ENCODE measurements at regions not wholly inside any gene's neighbourhood (a gene's known extent, or its start where the extent isn't known, plus 50 kb on each side); places are given as distances from the start of the nearest gene placed in this dataset.
"Not testable (repeated sequence)": the region's sequence is repeated elsewhere in the genome, so short reads cannot be mapped to it uniquely, and the experiment has no call there.

DNA sequence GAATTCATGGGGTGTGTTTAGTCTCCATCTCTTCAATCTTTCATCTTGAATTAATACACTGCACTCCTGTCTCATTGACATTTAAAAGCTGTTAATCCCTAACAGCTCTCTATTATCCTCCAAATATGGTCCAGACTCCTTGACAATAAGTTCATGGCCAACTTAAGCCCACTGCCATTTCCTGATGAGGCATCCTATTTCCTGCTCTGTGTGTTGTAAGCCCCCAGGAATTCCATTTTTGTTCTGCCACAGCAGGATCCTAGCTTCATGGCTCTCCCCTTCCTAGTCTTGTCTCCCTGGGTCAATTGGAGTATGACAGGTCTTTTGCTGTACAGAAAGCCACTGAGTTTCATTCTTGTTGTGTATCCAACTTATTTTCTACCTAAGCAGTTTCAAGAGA is 218.8 kb downstream of the OTUD1 start:
- no peak for DNase-seq

DNA sequence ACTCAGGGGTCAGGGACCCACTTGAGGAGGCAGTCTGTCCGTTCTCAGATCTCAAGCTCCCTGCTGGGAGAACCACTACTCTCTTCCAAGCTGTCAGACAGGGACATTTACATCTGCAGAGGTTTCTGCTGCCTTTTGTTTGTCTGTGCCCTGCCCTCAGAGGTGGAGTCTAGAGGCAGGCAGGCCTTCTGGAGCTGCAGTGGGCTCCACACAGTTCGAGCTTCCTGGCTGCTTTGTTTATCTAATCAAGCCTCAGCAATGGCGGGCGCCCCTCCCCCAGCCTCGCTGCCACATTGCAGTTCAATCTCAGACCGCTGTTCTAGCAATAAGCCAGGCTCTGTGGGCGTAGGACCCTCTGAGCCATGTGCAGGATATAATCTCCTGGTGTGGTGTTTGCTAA is 233.0 kb downstream of the OTUD1 start:
- not testable (repeated sequence) for DNase-seq

GRCh38 chr10:23675585-23675984 is 236.7 kb downstream of the OTUD1 start:
- no peak for DNase-seq

- no peak for DNase-seq
Observed at GRCh38 chr10:23676296-23676695, 237.4 kb downstream of the OTUD1 start.

GRCh38 chr10:23686722-23687121 is 247.8 kb downstream of the OTUD1 start:
- no peak for DNase-seq

DNA sequence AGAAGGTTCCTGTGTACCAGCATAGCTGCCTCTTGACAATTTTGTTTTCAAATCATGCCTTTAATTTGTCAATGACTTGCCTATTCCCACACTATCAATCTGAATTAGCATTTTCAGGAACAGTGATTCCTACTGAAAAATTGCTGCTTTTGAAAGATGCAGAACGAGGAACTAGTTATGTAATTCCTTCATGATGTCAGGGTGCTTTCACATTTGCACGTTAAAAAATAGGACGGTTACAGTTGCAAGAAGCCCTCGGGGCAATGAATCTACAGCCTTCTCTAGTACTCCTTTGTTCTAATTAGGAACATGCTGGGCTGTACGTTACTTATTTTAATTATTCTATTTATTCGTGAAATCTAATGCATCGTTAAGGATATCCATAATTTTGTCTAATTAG is 253.9 kb downstream of the OTUD1 start:
- no peak for DNase-seq

DNA sequence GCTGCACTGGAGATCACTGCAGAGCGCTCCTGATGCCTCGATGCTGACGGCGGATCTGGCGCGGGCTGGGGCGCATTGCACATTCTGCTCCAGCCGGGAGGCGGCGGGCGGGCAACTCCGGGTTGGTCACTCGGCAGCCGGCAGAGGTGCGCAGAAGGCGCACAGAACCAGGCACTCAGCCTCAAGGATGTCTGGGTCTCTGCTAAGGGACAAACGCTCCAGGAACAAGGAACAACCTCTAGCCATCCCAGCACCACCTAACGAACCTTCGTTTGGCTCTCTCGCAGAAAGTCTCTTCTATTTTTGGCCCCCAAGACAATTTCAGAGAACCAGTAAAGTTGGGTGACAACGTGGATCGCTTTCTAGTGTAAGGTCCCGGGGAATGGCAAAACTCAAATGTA is 254.6 kb downstream of the OTUD1 start:
- DNase-seq = no peak

DNA sequence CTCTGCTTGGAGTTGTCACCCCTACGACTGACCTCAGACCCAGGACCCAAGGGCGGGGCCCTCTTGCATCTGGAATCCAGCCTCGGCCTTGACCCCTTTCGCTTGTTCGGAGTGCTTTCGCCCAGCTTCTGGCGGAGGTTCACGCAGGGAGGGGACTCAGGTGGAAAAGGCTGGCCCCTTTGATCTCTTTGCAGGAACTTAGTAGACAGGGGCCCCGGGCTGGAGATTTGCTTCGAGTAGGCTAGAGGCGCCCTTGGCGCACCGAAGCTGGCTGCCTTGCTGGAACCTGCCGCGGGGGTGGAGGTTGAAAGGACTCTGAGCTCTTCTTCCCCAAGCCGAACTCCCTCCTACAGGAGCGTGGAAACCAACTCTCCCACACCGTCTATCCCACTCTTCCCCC is 255.1 kb downstream of the OTUD1 start:
- DNase-seq = no peak

DNA sequence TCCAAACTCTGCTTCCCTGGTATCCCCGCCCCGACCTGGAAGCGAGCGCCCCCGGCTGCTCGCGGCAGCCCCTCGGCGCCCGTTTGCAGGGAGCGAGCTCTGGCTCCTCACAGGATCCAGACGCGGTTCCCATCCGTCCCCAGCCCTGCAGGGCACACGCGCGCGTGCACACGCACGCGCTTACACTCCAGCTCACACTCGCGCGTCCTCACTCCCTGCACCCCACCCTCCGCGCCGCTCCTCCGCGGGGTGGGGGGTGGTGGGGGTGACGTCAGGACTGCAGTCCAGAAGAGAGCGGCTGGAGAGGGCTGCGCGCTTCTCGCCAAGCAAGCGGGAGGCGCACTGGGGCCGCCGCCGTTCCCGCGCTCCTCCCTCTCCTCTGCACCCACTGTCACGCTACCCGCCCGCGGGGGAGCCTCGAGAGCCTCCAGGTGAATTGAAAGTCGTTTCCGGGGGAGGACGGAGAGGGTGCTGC is 255.6 kb downstream of the OTUD1 start:
- no peak for DNase-seq

GRCh38 chr10:23694921-23695824 is 256.3 kb downstream of the OTUD1 start:
- DNase-seq = no peak

GRCh38 chr10:23695825-23696420 is 257.0 kb downstream of the OTUD1 start:
- DNase-seq = no peak

DNA sequence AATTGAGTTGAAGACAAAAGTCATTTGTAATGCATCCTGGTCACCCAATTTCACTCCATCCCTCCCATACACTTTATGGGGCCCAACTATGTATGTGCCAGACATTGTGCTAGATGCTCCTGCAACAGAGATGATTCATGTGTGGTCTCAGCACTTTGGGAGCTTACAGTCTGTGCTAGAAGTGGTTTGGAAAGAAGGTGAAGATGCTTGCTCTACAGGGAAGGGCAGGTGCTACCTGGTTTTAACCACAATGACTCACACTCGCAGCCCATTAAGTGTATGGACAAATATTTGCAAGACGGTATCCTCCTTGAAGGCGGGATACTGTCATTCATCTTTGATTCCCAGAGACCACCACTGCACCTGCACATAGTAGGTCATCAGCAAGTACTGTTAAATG is 257.6 kb downstream of the OTUD1 start:
- no peak for DNase-seq

DNA sequence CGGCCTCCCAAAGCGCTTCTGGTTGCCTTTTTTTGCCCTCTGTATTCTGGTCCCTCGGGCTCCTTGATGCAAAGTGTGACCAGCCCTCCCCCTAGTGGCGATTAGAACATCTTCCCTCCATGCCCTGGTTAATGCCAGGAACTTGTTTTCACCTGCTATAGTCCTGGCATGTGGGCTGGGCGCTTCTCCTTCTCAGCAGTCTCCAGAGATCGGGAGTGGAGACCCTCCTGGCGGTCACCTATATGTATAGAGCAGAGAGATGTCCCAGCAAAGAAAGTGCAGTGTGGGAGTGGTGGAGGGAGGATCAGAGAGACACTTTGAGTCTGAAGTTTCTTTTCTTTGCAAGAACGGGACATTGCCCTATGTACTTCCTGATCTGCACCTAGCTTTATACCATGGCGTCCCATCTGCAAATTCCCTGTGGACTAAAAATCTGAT is 264.1 kb downstream of the OTUD1 start:
- no peak for DNase-seq

DNA sequence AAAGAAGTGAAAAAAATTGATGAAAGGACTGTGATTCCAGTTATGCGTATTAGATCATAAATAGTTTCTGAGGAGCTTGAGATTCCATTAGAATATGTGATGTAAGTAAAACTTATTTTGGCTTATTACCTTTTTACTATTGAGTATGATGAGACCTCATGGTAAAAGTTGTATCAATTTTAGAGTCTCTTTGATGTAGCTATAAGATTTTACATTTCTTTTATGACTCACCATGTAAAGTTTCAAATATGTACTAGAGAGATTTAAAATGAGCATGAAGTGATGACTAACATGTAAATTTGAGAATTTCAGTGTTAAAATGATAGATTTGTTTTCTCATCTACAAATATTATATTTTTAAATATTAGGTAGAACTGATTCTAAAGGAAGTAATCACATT is 276.5 kb downstream of the OTUD1 start:
- DNase-seq = no peak

GRCh38 chr10:23717913-23718312 is 279.0 kb downstream of the OTUD1 start:
- no peak for DNase-seq

DNA sequence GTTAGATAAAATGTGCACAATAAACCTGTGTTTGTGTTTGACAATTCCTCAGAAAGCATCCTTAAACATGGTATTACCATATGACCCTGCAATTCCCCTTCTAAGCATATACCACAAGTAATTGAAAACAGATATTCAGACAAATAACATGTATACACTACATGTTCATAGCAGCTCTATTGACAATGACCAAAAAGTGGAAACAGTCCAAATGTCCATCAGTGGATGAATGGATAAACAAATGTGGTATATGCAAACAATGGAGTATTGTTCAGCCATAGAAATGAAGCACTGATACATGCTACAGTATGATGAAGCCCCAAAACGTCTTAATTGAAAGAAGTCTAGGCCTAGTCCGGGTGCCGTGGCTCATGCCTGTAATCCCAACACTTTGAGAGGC is 280.1 kb downstream of the OTUD1 start:
- no peak for DNase-seq

- DNase-seq = no peak
Observed at GRCh38 chr10:23723796-23724195, 284.9 kb downstream of the OTUD1 start.

DNA sequence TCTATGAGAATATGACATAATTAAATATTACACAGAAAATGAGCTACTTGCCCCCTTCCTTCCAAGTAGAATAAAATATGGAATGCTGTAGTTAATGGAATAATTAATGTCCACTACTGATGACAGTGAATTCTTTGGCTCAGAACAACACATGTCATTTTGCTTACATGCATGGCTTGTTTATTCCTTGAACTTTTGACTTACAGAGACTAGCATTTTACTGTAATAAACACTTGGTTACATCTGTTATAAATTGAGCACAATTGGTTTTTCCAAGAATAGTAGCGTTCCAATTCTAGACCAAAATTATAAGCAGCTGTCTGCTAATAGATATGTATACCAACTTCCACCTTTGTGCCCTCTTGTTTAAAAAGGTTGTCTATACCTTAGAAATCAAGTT is 286.7 kb downstream of the OTUD1 start:
- DNase-seq = no peak

DNA sequence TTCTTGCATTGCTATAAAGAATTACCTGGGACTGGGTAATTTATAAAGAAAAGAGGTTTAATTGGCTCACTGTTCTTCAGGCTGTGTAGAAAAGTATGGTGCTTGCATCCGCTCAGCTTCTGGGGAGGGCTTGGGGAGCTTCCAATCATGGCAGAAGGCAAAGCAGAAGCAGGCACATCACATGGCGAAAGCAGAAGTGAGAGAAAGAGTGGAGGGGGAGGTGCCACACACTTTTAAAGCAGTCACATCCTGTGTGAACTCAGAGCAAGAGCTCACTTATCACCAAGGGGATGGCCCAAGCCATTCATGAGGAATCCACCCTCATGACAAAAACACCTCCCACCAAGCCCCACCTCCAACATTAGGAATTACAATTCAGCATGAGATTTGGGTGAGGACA is 303.5 kb downstream of the OTUD1 start:
- no peak for DNase-seq

- DNase-seq = no peak
Observed at GRCh38 chr10:23742807-23743206, 303.9 kb downstream of the OTUD1 start.

DNA sequence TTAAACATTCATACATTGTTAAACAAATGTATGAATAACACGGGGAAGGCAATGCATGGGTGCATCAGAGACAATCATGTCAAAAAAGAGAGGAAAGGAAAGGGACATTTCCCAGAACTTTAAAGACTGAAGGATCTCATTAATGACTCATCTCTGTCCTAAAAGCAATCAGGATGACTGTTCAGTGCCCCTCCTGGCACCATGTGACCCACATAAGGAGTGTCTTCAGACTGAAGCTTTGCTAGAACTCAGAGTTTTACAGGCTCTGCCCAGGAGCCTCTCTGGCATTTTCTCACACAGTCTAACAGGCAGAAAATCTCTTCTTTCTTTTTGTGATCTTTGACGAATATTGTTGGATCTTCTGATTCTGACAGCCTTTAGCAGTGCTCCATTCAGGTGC is 315.3 kb downstream of the OTUD1 start:
- no peak for DNase-seq

DNA sequence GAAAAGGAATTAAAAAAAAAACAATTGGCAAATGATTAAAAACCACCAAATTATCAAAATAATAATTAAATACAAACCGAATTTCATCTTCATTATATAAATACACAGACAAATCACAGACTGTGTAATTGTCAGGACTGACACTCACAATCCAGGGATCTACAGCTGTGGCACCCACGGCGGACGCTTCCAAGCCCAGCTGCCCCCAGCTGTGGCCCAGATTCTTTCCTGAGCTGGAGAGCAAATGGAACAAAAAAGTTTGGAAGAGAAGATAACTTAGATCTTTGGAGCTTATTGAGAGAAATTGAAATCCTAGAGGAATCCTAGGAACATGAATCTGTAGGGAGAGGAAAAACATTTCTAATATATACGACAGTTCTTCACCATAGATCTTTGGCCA is 316.1 kb downstream of the OTUD1 start:
- DNase-seq = no peak

DNA sequence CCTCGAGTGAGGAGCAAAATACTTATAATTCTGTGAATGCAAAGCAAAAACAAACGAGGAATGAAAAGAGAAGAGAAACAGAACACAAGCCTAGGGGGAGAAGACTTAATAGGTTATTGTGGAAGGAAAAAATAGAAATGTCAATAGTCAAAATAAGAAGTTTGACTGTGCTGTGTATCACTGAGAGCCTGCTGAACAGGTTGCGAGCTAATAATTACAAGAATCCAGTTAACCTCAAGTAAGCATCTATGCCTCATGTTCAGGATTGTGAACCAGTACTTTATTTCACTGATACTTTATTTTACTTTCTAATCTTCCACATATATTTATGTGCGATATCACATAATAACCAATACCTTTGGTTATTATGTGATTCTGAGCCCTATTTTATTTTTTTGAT is 316.7 kb downstream of the OTUD1 start:
- DNase-seq = no peak

GRCh38 chr10:23768281-23768680 is 329.4 kb downstream of the OTUD1 start:
- no peak for DNase-seq

DNA sequence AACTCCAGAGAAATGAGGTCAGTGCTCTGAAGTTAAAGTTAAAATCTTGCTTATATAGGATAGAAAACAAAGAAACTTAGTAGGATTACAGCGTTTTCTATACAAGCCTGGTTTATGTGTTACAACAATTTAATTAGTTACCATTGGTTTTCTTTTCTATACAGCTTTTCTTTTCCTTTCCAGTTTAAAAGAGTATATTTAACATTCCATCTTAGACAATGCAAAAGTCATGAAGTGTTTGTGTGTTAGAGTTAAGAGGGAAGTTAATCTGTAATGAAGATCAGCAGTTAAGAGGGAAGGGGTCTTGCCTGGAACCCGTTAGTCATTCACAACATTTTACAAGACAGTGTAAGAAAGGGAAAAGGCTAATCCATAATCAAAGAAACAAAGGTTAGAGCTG is 338.3 kb downstream of the OTUD1 start:
- DNase-seq = no peak
